ENCODE measurements at regions not wholly inside any gene's neighbourhood (a gene's known extent, or its start where the extent isn't known, plus 50 kb on each side); places are given as distances from the start of the nearest gene placed in this dataset.

DNA sequence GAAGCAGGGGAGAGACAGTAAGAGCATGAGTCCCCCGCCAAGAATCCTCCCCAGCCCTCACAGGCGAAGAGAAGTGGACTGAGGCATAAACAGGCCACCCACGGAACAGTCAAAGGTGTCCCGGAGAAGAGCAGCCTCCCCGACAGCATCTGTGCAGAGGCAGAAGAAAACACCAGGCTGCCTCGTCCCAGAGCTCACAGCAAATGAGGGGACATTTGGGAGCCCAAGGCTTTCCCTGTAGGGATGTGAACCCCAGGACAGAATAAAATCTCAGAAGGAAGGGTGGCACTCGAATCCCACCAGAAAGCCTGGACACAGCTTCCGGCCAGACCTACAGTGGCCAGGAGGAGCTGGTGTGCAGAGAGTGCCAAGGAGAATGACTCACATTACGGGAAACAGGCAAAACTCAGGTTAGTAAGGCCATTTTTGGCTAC, 90.4 kb downstream of the DLL1 start:
- TF ChIP-seq EZH2phosphoT487 (IDR thresholded peaks at IDR 0.05; ENCODE audit: insufficient read depth, low read depth): no peak
- TF ChIP-seq EZH2 (IDR thresholded peaks at IDR 0.05; ENCODE audit: insufficient read depth, poor library complexity, severe bottlenecking): no peak
